B cell (primary cell): ENCODE measurements at regions not wholly inside any gene's neighbourhood (a gene's known extent, or its start where the extent isn't known, plus 50 kb on each side); places are given as distances from the start of the nearest gene placed in this dataset.

ENCODE experiments used
- ATAC-seq: fragments of 200-7000 bp; cut with Tn5 transposase; one replicate; pipeline ENCODE4 v1.10.0; 2021; ENCODE audit warnings: low read depth, mild to moderate bottlenecking, moderate number of reproducible peaks, moderate library complexity
- CTCF ChIA-PET: fragments of 350-600 bp; sonication (Branson Sonifier 250); formaldehyde crosslinking; loops from one replicate; lab custom pipeline; 2021; ENCODE audit warnings: antibody characterized with exemption, inconsistent platforms; lab: Charles Lee
- POLR2A ChIA-PET: fragments of 350-600 bp; sonication (Branson Sonifier 250); formaldehyde crosslinking; loops from one replicate; lab custom pipeline; 2021; ENCODE audit warnings: antibody characterized with exemption; lab: Charles Lee
- DNase-seq: peaks from one replicate; pipeline ENCODE4 v3.0.0; 2013
- H2AFZ ChIP-seq: 2 replicates; pipeline ENCODE4 v1.6.1; 2012; ENCODE audit warnings: mild to moderate bottlenecking, low read depth, low read length; ENCODE audit not compliant: insufficient read depth, poor library complexity, severe bottlenecking
- H3K27ac ChIP-seq, 2 donors: 1 replicate in 1 of 2; 2 replicates in 1 of 2; pipeline ENCODE4 v1.5.1; 2012 to 2013; ENCODE audit warnings: low read length in 2 of 2, mild to moderate bottlenecking in 2 of 2, moderate library complexity in 1 of 2
- H3K27me3 ChIP-seq, 4 experiments: fragments of 200-600 bp in 1 of 4; sonication (generic) in 1 of 4; replicated peaks in 1 of 4; 1 replicate in 2 of 4; 2 replicates in 2 of 4; pipeline versions ENCODE4 v1.6.1 to v1.7.0; 2013 to 2016; ENCODE audit warnings: low read length in 3 of 4, mild to moderate bottlenecking in 2 of 4, mixed read lengths in 1 of 4, moderate library complexity in 1 of 4; ENCODE audit not compliant: insufficient read depth in 4 of 4, control insufficient read depth in 3 of 4; ENCODE audit errors: control extremely low read depth in 1 of 4
- H3K36me3 ChIP-seq, 2 experiments: replicated peaks in 1 of 2; 1 replicate in 1 of 2; 2 replicates in 1 of 2; pipeline versions ENCODE4 v1.6.1 to v1.7.1; 2013; ENCODE audit warnings: low read length in 1 of 2; ENCODE audit not compliant: insufficient read depth in 2 of 2, control insufficient read depth in 1 of 2; ENCODE audit errors: control extremely low read depth in 1 of 2, extremely low read depth in 1 of 2
- H3K4me1 ChIP-seq, 2 donors: fragments of 200-600 bp in 1 of 2; sonication (generic) in 1 of 2; 1 replicate in 1 of 2; 2 replicates in 1 of 2; pipeline versions ENCODE4 v1.5.1 to v1.6.1; 2013 to 2017; ENCODE audit warnings: low read length in 2 of 2; ENCODE audit not compliant: control insufficient read depth in 2 of 2, insufficient read depth in 2 of 2
- H3K4me2 ChIP-seq: replicated peaks from 2 replicates; pipeline ENCODE3; 2012; ENCODE audit warnings: mild to moderate bottlenecking, low read depth, low read length; ENCODE audit not compliant: poor library complexity, severe bottlenecking
- H3K4me3 ChIP-seq, 5 experiments: fragments of 200-600 bp in 1 of 5; sonication (generic) in 1 of 5; 1 replicate in 3 of 5; 2 replicates in 2 of 5; pipeline versions ENCODE4 v1.5.1 to v1.7.0; 2011 to 2016; ENCODE audit warnings: low read length in 4 of 5, mild to moderate bottlenecking in 4 of 5, low read depth in 2 of 5, control low read depth in 1 of 5, moderate library complexity in 1 of 5; ENCODE audit not compliant: insufficient read depth in 1 of 5; ENCODE audit errors: control extremely low read depth in 1 of 5, extremely low read depth in 1 of 5
- H3K79me2 ChIP-seq: fragments of 200-600 bp; sonication (generic); one replicate; pipeline ENCODE4 v1.6.0; 2016; ENCODE audit warnings: low read length; ENCODE audit not compliant: control insufficient read depth, insufficient read depth
- H3K9ac ChIP-seq: fragments of 200-600 bp; sonication (generic); 2 replicates; pipeline ENCODE4 v1.6.1; 2017; ENCODE audit warnings: mild to moderate bottlenecking, low read length, moderate library complexity
- H3K9me3 ChIP-seq, 3 donors: one replicate each; pipeline versions ENCODE4 v1.6.1 to v1.7.1; 2013; ENCODE audit warnings: low read length in 2 of 3; ENCODE audit not compliant: control insufficient read depth in 2 of 3, insufficient read depth in 1 of 3; ENCODE audit errors: control extremely low read depth in 1 of 3
- H4K20me1 ChIP-seq: 2 replicates; pipeline ENCODE4 v1.6.0; 2012; ENCODE audit warnings: mild to moderate bottlenecking, low read length; ENCODE audit not compliant: insufficient read depth, control insufficient read depth, poor library complexity, severe bottlenecking
- H3K27ac Mint-ChIP-seq: one replicate; pipeline ENCODE4 v1.8.0; 2021; ENCODE audit warnings: mixed read lengths
- H3K27me3 Mint-ChIP-seq: one replicate; pipeline ENCODE4 v1.8.0; 2021; ENCODE audit warnings: mixed read lengths
- H3K4me1 Mint-ChIP-seq: one replicate; pipeline ENCODE4 v1.8.0; 2021; ENCODE audit warnings: mixed read lengths
- H3K4me3 Mint-ChIP-seq: one replicate; pipeline ENCODE4 v1.8.0; 2021; ENCODE audit warnings: mixed read lengths
- H3K9me3 Mint-ChIP-seq: one replicate; pipeline ENCODE4 v1.8.0; 2022; ENCODE audit warnings: mixed read lengths; ENCODE audit not compliant: insufficient read depth
- CTCF ChIP-seq: fragments of 200-600 bp; IDR thresholded peaks from one replicate; pipeline ENCODE4 v1.8.0; 2022; ENCODE audit warnings: antibody characterized with exemption, mild to moderate bottlenecking
- EZH2 ChIP-seq: IDR thresholded peaks from 2 replicates; pipeline ENCODE4 v1.6.1; 2012; ENCODE audit warnings: borderline replicate concordance, low read depth, mild to moderate bottlenecking, moderate library complexity, low read length; ENCODE audit not compliant: insufficient read depth, poor library complexity, severe bottlenecking
- WGBS: methylation state at CpG from one replicate; pipeline ENCODE4 v1.1.5; 2013; ENCODE audit warnings: missing lambda C conversion rate; ENCODE audit not compliant: insufficient coverage; 5-methylcytosine and 5-hydroxymethylcytosine counted together
- intact Hi-C: fragments of 100-400 bp; cut with micrococcal nuclease; formaldehyde crosslinking; loops from one replicate; pipeline ENCODE4 v1.10.0; 2022

- H3K27ac ChIP-seq = no peak overlapping the region
- no peaks in the 10 kb centered on the region for H3K36me3 ChIP-seq
- TF ChIP-seq CTCF (no peak), EZH2 (no peak)
- CTCF ChIA-PET = interaction anchor here (0.7 kb wide), 1 partner anchor 60 kb away, joined by 4 read pairs; no protein-coding TSS in a partner anchor
- no peaks in the 10 kb centered on the region for H4K20me1 ChIP-seq
- H3K4me3 ChIP-seq = no peak overlapping the region
- H2AFZ ChIP-seq = no peak overlapping the region
- peaks cover 12 to 24% of the 10 kb centered on the region in 2 donors for H3K4me1 ChIP-seq
- no peak overlapping the region for H3K4me2 ChIP-seq
- WGBS = no CpG with 5 or more reads among the region's 6 CpGs
- POLR2A ChIA-PET = interaction anchor here (1.0 kb wide), 1 partner anchor 18 kb away, joined by 3 read pairs; no protein-coding TSS in a partner anchor
- Mint-ChIP-seq H3K4me1 (peaks cover 50% of the 10 kb centered on the region), H3K4me3 (no peak overlapping the region), H3K27me3 (no peaks in the 10 kb centered on the region), H3K9me3 (no peaks in the 10 kb centered on the region), H3K27ac (no peak overlapping the region)
- H3K79me2 ChIP-seq = no peaks in the 10 kb centered on the region
- no peak for ATAC-seq
- no peak overlapping the region for H3K9ac ChIP-seq
- intact Hi-C loops = no loop called here
- no peak for DNase-seq
- H3K27me3 ChIP-seq = no peaks in the 10 kb centered on the region
- H3K9me3 ChIP-seq = no peaks in the 10 kb centered on the region
Measured at GRCh38 chr4:83192634-83193033, 78.1 kb upstream of the PLAC8 start.

- Mint-ChIP-seq H3K27me3 (no peaks in the 10 kb centered on the region), H3K4me3 (no peak overlapping the region), H3K9me3 (no peaks in the 10 kb centered on the region), H3K27ac (no peak overlapping the region), H3K4me1 (peaks cover 38% of the 10 kb centered on the region)
- ChIA-PET CTCF (no interaction called here), POLR2A (no interaction called here)
- intact Hi-C loops = no loop called here
- Histone ChIP-seq H3K27ac (no peak overlapping the region), H2AFZ (no peak overlapping the region), H3K4me1 (peaks cover 0 to 9% of the 10 kb centered on the region in 2 donors), H3K36me3 (no peaks in the 10 kb centered on the region), H3K4me3 (no peak overlapping the region), H3K4me2 (no peak overlapping the region), H3K27me3 (no peaks in the 10 kb centered on the region), H3K9me3 (no peaks in the 10 kb centered on the region), H4K20me1 (no peaks in the 10 kb centered on the region), H3K79me2 (no peaks in the 10 kb centered on the region), H3K9ac (no peak overlapping the region)
- TF ChIP-seq EZH2 = no peak
- TF ChIP-seq CTCF = no peak
- DNase-seq = no peak
- WGBS = no CpG with 5 or more reads among the region's 2 CpGs
- ATAC-seq = no peak
Measured at GRCh38 chr4:83191026-83191425, 76.5 kb upstream of the PLAC8 start.
